SU-DHL-6 (cell line): ENCODE measurements at regions not wholly inside any gene's neighbourhood (a gene's known extent, or its start where the extent isn't known, plus 50 kb on each side); places are given as distances from the start of the nearest gene placed in this dataset.

Source experiments
- EZH2phosphoT487 ChIP-seq: fragments of 200-600 bp; sonication (generic), shearing (Covaris generic); conservative IDR thresholded peaks from 2 replicates; pipeline ENCODE4 v1.6.1; 2018; ENCODE audit warnings: mild to moderate bottlenecking, antibody characterized with exemption, low read length, moderate library complexity, mixed read lengths
- TF ChIP-seq, protein P1 (sequence below): fragments of 200-600 bp; sonication (generic); IDR thresholded peaks from one replicate; pipeline ENCODE4 v1.5.1; 2017; ENCODE audit warnings: antibody characterized with exemption, mild to moderate bottlenecking, low read length, moderate library complexity; ENCODE audit not compliant: insufficient read depth, poor library complexity, severe bottlenecking

DNA sequence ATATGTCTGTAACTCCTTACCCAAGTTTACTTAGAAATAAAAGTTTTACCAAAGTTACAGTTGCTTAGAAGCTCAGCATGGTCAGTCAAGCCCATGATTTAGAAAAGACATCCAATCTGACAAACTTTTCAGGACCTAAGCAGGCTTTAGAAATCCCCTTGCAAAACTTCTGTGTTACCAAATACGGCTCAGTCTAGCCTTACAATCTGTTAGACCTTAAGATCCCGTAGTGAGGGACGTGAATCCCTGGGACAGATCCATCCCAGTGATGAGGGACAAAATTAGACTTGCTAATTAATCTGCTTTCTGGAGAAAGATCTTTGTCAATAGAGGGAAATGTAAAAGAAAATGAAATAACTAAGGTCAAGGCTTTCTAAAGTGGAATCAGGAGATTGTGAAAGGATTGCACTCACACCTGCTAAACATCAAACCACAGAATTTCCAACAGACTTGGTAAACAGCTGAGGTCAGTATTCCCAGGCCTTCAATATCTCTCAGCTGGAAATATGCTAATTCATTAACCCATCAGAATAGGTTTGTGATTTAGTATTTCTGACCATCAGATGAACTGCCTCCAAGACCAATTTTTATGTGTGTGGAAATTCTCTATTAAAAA, 375.3 kb downstream of the DUSP10 start:
- no peak for TF ChIP-seq EZH2phosphoT487
- TF ChIP-seq, protein P1, sequence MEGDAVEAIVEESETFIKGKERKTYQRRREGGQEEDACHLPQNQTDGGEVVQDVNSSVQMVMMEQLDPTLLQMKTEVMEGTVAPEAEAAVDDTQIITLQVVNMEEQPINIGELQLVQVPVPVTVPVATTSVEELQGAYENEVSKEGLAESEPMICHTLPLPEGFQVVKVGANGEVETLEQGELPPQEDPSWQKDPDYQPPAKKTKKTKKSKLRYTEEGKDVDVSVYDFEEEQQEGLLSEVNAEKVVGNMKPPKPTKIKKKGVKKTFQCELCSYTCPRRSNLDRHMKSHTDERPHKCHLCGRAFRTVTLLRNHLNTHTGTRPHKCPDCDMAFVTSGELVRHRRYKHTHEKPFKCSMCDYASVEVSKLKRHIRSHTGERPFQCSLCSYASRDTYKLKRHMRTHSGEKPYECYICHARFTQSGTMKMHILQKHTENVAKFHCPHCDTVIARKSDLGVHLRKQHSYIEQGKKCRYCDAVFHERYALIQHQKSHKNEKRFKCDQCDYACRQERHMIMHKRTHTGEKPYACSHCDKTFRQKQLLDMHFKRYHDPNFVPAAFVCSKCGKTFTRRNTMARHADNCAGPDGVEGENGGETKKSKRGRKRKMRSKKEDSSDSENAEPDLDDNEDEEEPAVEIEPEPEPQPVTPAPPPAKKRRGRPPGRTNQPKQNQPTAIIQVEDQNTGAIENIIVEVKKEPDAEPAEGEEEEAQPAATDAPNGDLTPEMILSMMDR = no peak
